Lower lobe of right lung (tissue), 2 donors: ENCODE measurements at regions not wholly inside any gene's neighbourhood (a gene's known extent, or its start where the extent isn't known, plus 50 kb on each side); places are given as distances from the start of the nearest gene placed in this dataset.
"Not testable (repeated sequence)": the region's sequence is repeated elsewhere in the genome, so short reads cannot be mapped to it uniquely, and the experiment has no call there.

Source experiments
- ATAC-seq, 2 donors: fragments of 200-7000 bp; cut with Tn5 transposase; one replicate each; pipeline ENCODE4 v1.9.1; 2020 to 2022; ENCODE audit warnings: mild to moderate bottlenecking in 2 of 2, moderate library complexity in 2 of 2
- DNase-seq: peaks from one replicate; pipeline ENCODE4 v3.0.0-alpha.2; 2020
- H3K27ac ChIP-seq: fragments of 200-600 bp; one replicate; pipeline ENCODE4 v1.8.0; 2022
- H3K27me3 ChIP-seq: fragments of 200-600 bp; one replicate; pipeline ENCODE4 v1.8.0; 2022; ENCODE audit warnings: low read depth
- H3K36me3 ChIP-seq: fragments of 200-600 bp; one replicate; pipeline ENCODE4 v1.8.0; 2022; ENCODE audit warnings: mild to moderate bottlenecking
- H3K4me1 ChIP-seq: fragments of 200-600 bp; one replicate; pipeline ENCODE4 v1.8.0; 2022
- H3K4me3 ChIP-seq: fragments of 200-600 bp; one replicate; pipeline ENCODE4 v1.8.0; 2022; ENCODE audit warnings: mild to moderate bottlenecking
- H3K9me3 ChIP-seq: fragments of 200-600 bp; one replicate; pipeline ENCODE4 v1.8.0; 2022
- CTCF ChIP-seq: fragments of 200-600 bp; IDR thresholded peaks from one replicate; pipeline ENCODE4 v1.8.0; 2022; ENCODE audit warnings: antibody characterized with exemption, mild to moderate bottlenecking
- intact Hi-C: fragments of 100-400 bp; cut with DNase I; formaldehyde crosslinking; loops from one replicate; pipeline ENCODE4 v1.11.0; 2022
- donor health status: DM: no; HTN: yes; CAD: no; lungs with severe emphysema.

DNA sequence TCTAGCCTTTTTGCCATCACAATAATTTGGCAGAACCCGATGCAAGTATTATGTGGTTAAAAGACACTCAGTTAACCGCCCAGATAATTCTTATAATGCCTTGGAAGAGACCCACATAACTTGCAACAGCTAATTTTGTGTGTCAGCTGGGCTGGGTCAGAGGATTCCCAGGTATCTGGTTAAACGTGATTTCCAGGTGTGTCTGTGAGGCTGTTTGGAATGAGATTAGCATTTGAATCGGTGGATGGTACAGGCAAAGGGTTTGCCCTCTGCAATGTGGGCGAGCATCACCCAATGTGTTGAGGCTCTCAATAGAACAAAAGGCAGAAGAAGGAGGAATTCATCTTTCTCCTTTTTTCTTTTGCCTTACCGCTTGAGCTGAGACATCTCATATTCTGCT, 314.2 kb upstream of the PUDP start:
- Histone ChIP-seq H3K4me3 (no peak overlapping the region), H3K27me3 (no peaks in the 10 kb centered on the region), H3K36me3 (no peaks in the 10 kb centered on the region), H3K9me3 (no peaks in the 10 kb centered on the region), H3K4me1 (no peaks in the 10 kb centered on the region), H3K27ac (no peak overlapping the region)
- intact Hi-C loops: no loop called here
- TF ChIP-seq CTCF: no peak
- no peak for DNase-seq
- ATAC-seq: no peak

- H3K27ac ChIP-seq, ATAC-seq, H3K9me3 ChIP-seq, H3K27me3 ChIP-seq, H3K4me1 ChIP-seq, DNase-seq, intact Hi-C loops, H3K36me3 ChIP-seq, H3K4me3 ChIP-seq: not testable (repeated sequence)
Observed at GRCh38 chrX:7461051-7461450, 313.1 kb upstream of the PUDP start.

DNA sequence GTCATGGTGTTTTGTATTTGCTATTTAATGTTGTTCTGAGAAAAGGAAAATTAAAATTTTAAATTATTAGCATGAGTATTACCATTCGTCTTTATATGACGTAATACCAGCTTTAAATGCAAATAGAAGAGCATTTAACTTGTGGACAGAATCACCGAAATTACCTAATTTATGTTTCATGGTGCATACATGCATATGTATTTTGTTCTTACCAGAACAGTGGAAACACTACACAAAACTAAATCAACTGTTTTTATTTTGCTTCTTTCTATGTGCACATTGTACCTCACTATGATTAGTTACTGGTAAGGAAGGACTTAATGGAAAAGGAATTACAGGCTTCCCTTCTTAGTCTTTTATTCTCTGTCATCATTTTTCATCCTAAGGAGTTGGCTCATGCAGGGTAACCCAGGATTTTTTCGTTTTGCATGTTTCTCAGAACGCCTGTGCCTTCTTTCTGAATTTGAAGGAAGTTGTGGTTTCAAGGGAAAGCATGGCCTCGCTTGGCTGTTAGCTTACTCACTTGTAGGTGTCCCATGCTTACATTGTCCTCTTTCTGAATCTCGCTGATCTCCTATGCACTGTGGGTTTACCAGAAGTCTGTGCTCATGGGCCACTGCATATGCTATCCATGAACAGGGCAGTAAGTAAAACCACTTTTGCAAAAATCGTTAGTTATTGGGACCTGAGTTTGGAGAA, 300.0 kb upstream of the PUDP start:
- no peak overlapping the region for H3K4me3 ChIP-seq
- no peak overlapping the region for H3K27ac ChIP-seq
- TF ChIP-seq CTCF: no peak
- DNase-seq (no peak), ATAC-seq (no peak)
- no peaks in the 10 kb centered on the region for H3K27me3 ChIP-seq
- intact Hi-C loops: no loop called here
- no peaks in the 10 kb centered on the region for H3K36me3 ChIP-seq
- no peaks in the 10 kb centered on the region for H3K4me1 ChIP-seq
- no peaks in the 10 kb centered on the region for H3K9me3 ChIP-seq

- no peak for ATAC-seq
- Histone ChIP-seq H3K4me3 (no peak overlapping the region), H3K4me1 (no peaks in the 10 kb centered on the region), H3K27ac (no peak overlapping the region), H3K27me3 (no peaks in the 10 kb centered on the region), H3K36me3 (no peaks in the 10 kb centered on the region), H3K9me3 (no peaks in the 10 kb centered on the region)
- no peak for DNase-seq
- intact Hi-C loops: no loop called here
- TF ChIP-seq CTCF: no peak
Observed at GRCh38 chrX:7446815-7447214, 298.9 kb upstream of the PUDP start.

- no peak overlapping the region for H3K4me3 ChIP-seq
- no peaks in the 10 kb centered on the region for H3K4me1 ChIP-seq
- intact Hi-C loops: no loop called here
- DNase-seq (no peak), ATAC-seq (no peak)
- no peak overlapping the region for H3K27ac ChIP-seq
- no peaks in the 10 kb centered on the region for H3K36me3 ChIP-seq
- no peaks in the 10 kb centered on the region for H3K9me3 ChIP-seq
- TF ChIP-seq CTCF: no peak
- no peaks in the 10 kb centered on the region for H3K27me3 ChIP-seq
Observed at GRCh38 chrX:7444967-7445366, 297.0 kb upstream of the PUDP start.

- DNase-seq (no peak), ATAC-seq (no peak)
- H3K27me3 ChIP-seq: no peaks in the 10 kb centered on the region
- intact Hi-C loops: no loop called here
- TF ChIP-seq CTCF: no peak
- H3K27ac ChIP-seq: no peak overlapping the region
- no peaks in the 10 kb centered on the region for H3K36me3 ChIP-seq
- H3K4me3 ChIP-seq: no peak overlapping the region
- H3K9me3 ChIP-seq: no peaks in the 10 kb centered on the region
- H3K4me1 ChIP-seq: no peaks in the 10 kb centered on the region
Observed at GRCh38 chrX:7441586-7441985, 293.6 kb upstream of the PUDP start.
